Duodenal mucosa (tissue), 2 donors: ENCODE measurements at regions not wholly inside any gene's neighbourhood (a gene's known extent, or its start where the extent isn't known, plus 50 kb on each side); places are given as distances from the start of the nearest gene placed in this dataset.

Source experiments
- H3K27ac ChIP-seq: one replicate; pipeline ENCODE4 v1.7.0; 2013; ENCODE audit warnings: low read depth, low read length
- H3K27me3 ChIP-seq, 2 donors: one replicate each; pipeline ENCODE4 v1.7.0; 2013; ENCODE audit warnings: low read length in 2 of 2, control low read depth in 1 of 2; ENCODE audit not compliant: insufficient read depth in 2 of 2, control insufficient read depth in 1 of 2
- H3K36me3 ChIP-seq, 2 donors: one replicate each; pipeline ENCODE4 v1.7.0; 2013; ENCODE audit warnings: low read length in 2 of 2, control low read depth in 1 of 2; ENCODE audit not compliant: insufficient read depth in 2 of 2, control insufficient read depth in 1 of 2
- H3K4me1 ChIP-seq, 2 donors: one replicate each; pipeline ENCODE4 v1.7.0; 2013; ENCODE audit warnings: low read length in 2 of 2, control low read depth in 1 of 2; ENCODE audit not compliant: insufficient read depth in 2 of 2, control insufficient read depth in 1 of 2
- H3K4me3 ChIP-seq, 2 donors: one replicate each; pipeline ENCODE4 v1.7.0; 2013; ENCODE audit warnings: low read length in 2 of 2, low read depth in 1 of 2
- H3K9ac ChIP-seq, 2 donors: one replicate each; pipeline ENCODE4 v1.7.0; 2013; ENCODE audit warnings: low read length in 2 of 2, low read depth in 1 of 2
- H3K9me3 ChIP-seq, 2 donors: one replicate each; pipeline ENCODE4 v1.7.0; 2013; ENCODE audit warnings: low read length in 2 of 2, control low read depth in 1 of 2; ENCODE audit not compliant: control insufficient read depth in 1 of 2

GRCh38 chr2:144235050-144235449 lies 284.9 kb downstream of the ZEB2 start:
- no peaks in the 10 kb centered on the region for H3K27me3 ChIP-seq
- no peaks in the 10 kb centered on the region for H3K36me3 ChIP-seq
- peaks cover 0 to 6% of the 10 kb centered on the region in 2 donors for H3K4me1 ChIP-seq
- H3K27ac ChIP-seq, result no peak overlapping the region
- no peak overlapping the region for H3K9ac ChIP-seq
- H3K4me3 ChIP-seq, result no peak overlapping the region
- H3K9me3 ChIP-seq, result no peaks in the 10 kb centered on the region

GRCh38 chr2:144234542-144234871 lies 285.4 kb downstream of the ZEB2 start:
- Histone ChIP-seq H3K36me3 (no peaks in the 10 kb centered on the region), H3K4me3 (peak overlapping the region in 1 of 2 donors; percentile 5), H3K27me3 (no peaks in the 10 kb centered on the region), H3K27ac (no peak overlapping the region), H3K9me3 (no peaks in the 10 kb centered on the region), H3K4me1 (peaks cover 0 to 6% of the 10 kb centered on the region in 2 donors), H3K9ac (no peak overlapping the region)

- Histone ChIP-seq H3K4me1 (peaks cover 0 to 6% of the 10 kb centered on the region in 2 donors), H3K27ac (no peak overlapping the region), H3K27me3 (no peaks in the 10 kb centered on the region), H3K9me3 (no peaks in the 10 kb centered on the region), H3K4me3 (peak overlapping the region in 1 of 2 donors; percentile 5), H3K9ac (no peak overlapping the region), H3K36me3 (no peaks in the 10 kb centered on the region)
Observed at GRCh38 chr2:144233733-144234541, 286.0 kb downstream of the ZEB2 start.

GRCh38 chr2:144233317-144233716 lies 286.6 kb downstream of the ZEB2 start:
- Histone ChIP-seq H3K9ac (no peak overlapping the region), H3K4me3 (no peak overlapping the region), H3K9me3 (no peaks in the 10 kb centered on the region), H3K4me1 (peaks cover 0 to 6% of the 10 kb centered on the region in 2 donors), H3K27ac (no peak overlapping the region), H3K27me3 (no peaks in the 10 kb centered on the region), H3K36me3 (no peaks in the 10 kb centered on the region)

GRCh38 chr2:144230448-144231085 lies 289.4 kb downstream of the ZEB2 start:
- Histone ChIP-seq H3K27ac (no peak overlapping the region), H3K27me3 (no peaks in the 10 kb centered on the region), H3K9me3 (no peaks in the 10 kb centered on the region), H3K9ac (no peak overlapping the region), H3K4me3 (no peak overlapping the region), H3K36me3 (no peaks in the 10 kb centered on the region), H3K4me1 (no peaks in the 10 kb centered on the region)

- Histone ChIP-seq H3K36me3 (no peaks in the 10 kb centered on the region), H3K4me1 (no peaks in the 10 kb centered on the region), H3K27me3 (no peaks in the 10 kb centered on the region), H3K9me3 (no peaks in the 10 kb centered on the region), H3K27ac (no peak overlapping the region), H3K9ac (no peak overlapping the region), H3K4me3 (no peak overlapping the region)
Observed at GRCh38 chr2:144230033-144230432, 289.9 kb downstream of the ZEB2 start.

- Histone ChIP-seq H3K27ac (no peak overlapping the region), H3K9ac (no peak overlapping the region), H3K36me3 (no peaks in the 10 kb centered on the region), H3K27me3 (no peaks in the 10 kb centered on the region), H3K9me3 (no peaks in the 10 kb centered on the region), H3K4me1 (no peaks in the 10 kb centered on the region), H3K4me3 (no peak overlapping the region)
Observed at GRCh38 chr2:144229296-144229695, 290.6 kb downstream of the ZEB2 start.

- no peaks in the 10 kb centered on the region for H3K27me3 ChIP-seq
- H3K27ac ChIP-seq, result no peak overlapping the region
- no peak overlapping the region for H3K4me3 ChIP-seq
- no peaks in the 10 kb centered on the region for H3K9me3 ChIP-seq
- no peak overlapping the region for H3K9ac ChIP-seq
- no peaks in the 10 kb centered on the region for H3K36me3 ChIP-seq
- H3K4me1 ChIP-seq, result no peaks in the 10 kb centered on the region
Observed at GRCh38 chr2:144227427-144228105, 292.4 kb downstream of the ZEB2 start.

- Histone ChIP-seq H3K27ac (no peak overlapping the region), H3K4me1 (no peaks in the 10 kb centered on the region), H3K27me3 (no peaks in the 10 kb centered on the region), H3K4me3 (no peak overlapping the region), H3K9ac (no peak overlapping the region), H3K36me3 (no peaks in the 10 kb centered on the region), H3K9me3 (no peaks in the 10 kb centered on the region)
Observed at GRCh38 chr2:144225076-144225475, 294.8 kb downstream of the ZEB2 start.

GRCh38 chr2:144224472-144224871 lies 295.4 kb downstream of the ZEB2 start:
- Histone ChIP-seq H3K27ac (no peak overlapping the region), H3K4me3 (no peak overlapping the region), H3K9ac (no peak overlapping the region), H3K4me1 (no peaks in the 10 kb centered on the region), H3K27me3 (no peaks in the 10 kb centered on the region), H3K36me3 (no peaks in the 10 kb centered on the region), H3K9me3 (no peaks in the 10 kb centered on the region)
